MV-4-11 (cell line): ENCODE measurements at regions not wholly inside any gene's neighbourhood (a gene's known extent, or its start where the extent isn't known, plus 50 kb on each side); places are given as distances from the start of the nearest gene placed in this dataset.
"Not testable (repeated sequence)": the region's sequence is repeated elsewhere in the genome, so short reads cannot be mapped to it uniquely, and the experiment has no call there.

Source experiments
- DNase-seq: peaks from one replicate; lab custom pipeline; 2025; lab: John Stamatoyannopoulos, UW

GRCh38 chr3:160097478-160097877 lies 108.8 kb downstream of the IL12A start:
- DNase-seq = no peak

GRCh38 chr3:160098261-160098908 lies 109.8 kb downstream of the IL12A start:
- DNase-seq = no peak

GRCh38 chr3:160098926-160099626 lies 110.4 kb downstream of the IL12A start:
- DNase-seq = no peak

GRCh38 chr3:160099834-160100233 lies 111.2 kb downstream of the IL12A start:
- peak; percentile 84 for DNase-seq

GRCh38 chr3:160100610-160101009 lies 112.0 kb downstream of the IL12A start:
- no peak for DNase-seq

GRCh38 chr3:160102001-160102400 lies 113.4 kb downstream of the IL12A start:
- not testable (repeated sequence) for DNase-seq

GRCh38 chr3:160103397-160103796 lies 114.8 kb downstream of the IL12A start:
- DNase-seq = no peak

- peak; percentile 89 for DNase-seq
Measured at GRCh38 chr3:160105907-160106584, 117.4 kb downstream of the IL12A start.

- no peak for DNase-seq
Measured at GRCh38 chr3:160106905-160107861, 118.0 kb upstream of the C3orf80 start.

GRCh38 chr3:160108362-160108761 lies 116.9 kb upstream of the C3orf80 start:
- no peak for DNase-seq

- DNase-seq = no peak
Measured at GRCh38 chr3:160112481-160112880, 112.7 kb upstream of the C3orf80 start.

- DNase-seq = no peak
Measured at GRCh38 chr3:160112996-160113395, 112.2 kb upstream of the C3orf80 start.

GRCh38 chr3:160114355-160114995 lies 110.7 kb upstream of the C3orf80 start:
- no peak for DNase-seq

- DNase-seq = no peak
Measured at GRCh38 chr3:160115387-160115786, 109.8 kb upstream of the C3orf80 start.

- peak; percentile 24 for DNase-seq
Measured at GRCh38 chr3:160124224-160124623, 101.0 kb upstream of the C3orf80 start.

GRCh38 chr3:160125258-160125657 lies 100.0 kb upstream of the C3orf80 start:
- DNase-seq = no peak

- no peak for DNase-seq
Measured at GRCh38 chr3:160126051-160126450, 99.2 kb upstream of the C3orf80 start.

GRCh38 chr3:160126761-160127160 lies 98.5 kb upstream of the C3orf80 start:
- no peak for DNase-seq

- peak; percentile 45 for DNase-seq
Measured at GRCh38 chr3:160127308-160127707, 97.9 kb upstream of the C3orf80 start.

- no peak for DNase-seq
Measured at GRCh38 chr3:160128056-160128455, 97.2 kb upstream of the C3orf80 start.

GRCh38 chr3:160129459-160130061 lies 95.7 kb upstream of the C3orf80 start:
- DNase-seq = peak; percentile 90
